ENCODE measurements at regions not wholly inside any gene's neighbourhood (a gene's known extent, or its start where the extent isn't known, plus 50 kb on each side); places are given as distances from the start of the nearest gene placed in this dataset.
A peak's percentile ranks its signal among the peaks of the same experiment; 100 is the strongest.

- 6% methylated on average over 22 of the region's 46 CpGs for WGBS
- H3K4me3 ChIP-seq = peak overlapping the region; percentile 59 to 62 (median 62)
- H3K27ac ChIP-seq (replicated peaks in 1 of 4) = peak overlapping the region; percentile 97 to 100 (median 98)
- no peaks in the 10 kb centered on the region for H3K9me3 ChIP-seq
- no peak for TF ChIP-seq EP300 (IDR thresholded peaks at IDR 0.05)
- no peak for TF ChIP-seq POLR2A (IDR thresholded peaks at IDR 0.05; ENCODE audit: low read depth)
- TF ChIP-seq, protein P1, sequence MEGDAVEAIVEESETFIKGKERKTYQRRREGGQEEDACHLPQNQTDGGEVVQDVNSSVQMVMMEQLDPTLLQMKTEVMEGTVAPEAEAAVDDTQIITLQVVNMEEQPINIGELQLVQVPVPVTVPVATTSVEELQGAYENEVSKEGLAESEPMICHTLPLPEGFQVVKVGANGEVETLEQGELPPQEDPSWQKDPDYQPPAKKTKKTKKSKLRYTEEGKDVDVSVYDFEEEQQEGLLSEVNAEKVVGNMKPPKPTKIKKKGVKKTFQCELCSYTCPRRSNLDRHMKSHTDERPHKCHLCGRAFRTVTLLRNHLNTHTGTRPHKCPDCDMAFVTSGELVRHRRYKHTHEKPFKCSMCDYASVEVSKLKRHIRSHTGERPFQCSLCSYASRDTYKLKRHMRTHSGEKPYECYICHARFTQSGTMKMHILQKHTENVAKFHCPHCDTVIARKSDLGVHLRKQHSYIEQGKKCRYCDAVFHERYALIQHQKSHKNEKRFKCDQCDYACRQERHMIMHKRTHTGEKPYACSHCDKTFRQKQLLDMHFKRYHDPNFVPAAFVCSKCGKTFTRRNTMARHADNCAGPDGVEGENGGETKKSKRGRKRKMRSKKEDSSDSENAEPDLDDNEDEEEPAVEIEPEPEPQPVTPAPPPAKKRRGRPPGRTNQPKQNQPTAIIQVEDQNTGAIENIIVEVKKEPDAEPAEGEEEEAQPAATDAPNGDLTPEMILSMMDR (IDR thresholded peaks at IDR 0.05) = no peak
- TF ChIP-seq POLR2AphosphoS5 (IDR thresholded peaks at IDR 0.05) = no peak
- DNase-seq (ENCODE audit: extremely low spot score) = no peak
- H3K4me1 ChIP-seq = peaks cover 79 to 100% (median 97%) of the 10 kb centered on the region in 4 donors
- H3K36me3 ChIP-seq = peaks cover 0 to 10% (median 4%) of the 10 kb centered on the region in 4 donors
- intact Hi-C loops (cut with DNase I) = no loop called here
- no peaks in the 10 kb centered on the region for H3K27me3 ChIP-seq
Measured at GRCh38 chr9:129487658-129488483, 133.0 kb downstream of the C9orf50 start.

- Histone ChIP-seq H3K36me3 (peaks cover 0 to 3% (median under 1%) of the 10 kb centered on the region in 4 donors), H3K9me3 (no peaks in the 10 kb centered on the region), H3K27ac (replicated peaks in 1 of 4) (peak overlapping the region; percentile 97 to 100 (median 98)), H3K4me3 (peak overlapping the region in 2 of 4 donors; percentile 61 to 62), H3K27me3 (no peaks in the 10 kb centered on the region), H3K4me1 (peaks cover 75 to 98% (median 93%) of the 10 kb centered on the region in 4 donors)
- intact Hi-C loops (cut with DNase I) = no loop called here
- DNase-seq (ENCODE audit: extremely low spot score) = no peak
- 66% methylated on average over 10 of the region's 13 CpGs for WGBS
- no peak for TF ChIP-seq POLR2A (IDR thresholded peaks at IDR 0.05; ENCODE audit: low read depth)
- peak in 1 of 2 donors; percentile 75 for TF ChIP-seq POLR2AphosphoS5 (IDR thresholded peaks at IDR 0.05)
- TF ChIP-seq, protein P1 (IDR thresholded peaks at IDR 0.05) = no peak
- peak; percentile 5 for TF ChIP-seq EP300 (IDR thresholded peaks at IDR 0.05)
Measured at GRCh38 chr9:129486756-129487657, 133.9 kb downstream of the C9orf50 start.

DNA sequence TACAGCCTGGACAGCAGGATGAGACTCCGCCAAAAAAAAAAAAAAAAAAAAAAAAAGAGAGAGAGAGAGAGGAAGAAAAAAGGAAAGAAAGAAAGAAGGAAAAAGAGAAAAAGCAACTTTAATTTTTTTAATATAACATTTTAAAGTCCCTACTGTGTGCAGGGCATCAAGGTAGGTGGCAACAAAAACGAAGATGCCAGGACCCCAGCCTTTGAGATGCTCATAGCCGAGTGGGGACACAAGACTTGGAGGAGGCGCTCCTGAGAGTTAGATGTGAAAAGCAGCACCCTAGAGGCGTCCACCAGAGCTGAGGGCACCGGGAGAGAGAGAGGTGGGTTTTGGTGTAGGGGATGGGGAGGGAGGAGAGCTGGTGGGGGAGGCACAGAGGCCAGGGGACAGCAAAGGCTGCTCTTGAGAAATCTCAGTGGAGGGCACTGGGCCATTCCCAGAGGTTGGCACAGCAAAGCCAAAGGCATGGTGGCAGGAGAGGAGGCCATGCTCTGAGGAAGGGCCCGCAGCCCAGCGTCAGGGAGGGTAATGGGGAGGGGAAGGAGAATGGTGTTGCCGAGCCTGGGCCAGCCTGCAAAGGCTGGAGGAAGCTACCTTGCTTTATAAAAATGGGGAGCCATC is 135.6 kb downstream of the C9orf50 start:
- H3K4me3 ChIP-seq = no peak overlapping the region
- H3K4me1 ChIP-seq = peaks cover 75 to 98% (median 93%) of the 10 kb centered on the region in 4 donors
- H3K9me3 ChIP-seq = no peaks in the 10 kb centered on the region
- no peaks in the 10 kb centered on the region for H3K36me3 ChIP-seq
- no peaks in the 10 kb centered on the region for H3K27me3 ChIP-seq
- DNase-seq (ENCODE audit: extremely low spot score) = no peak
- WGBS = 81% methylated on average over 9 of the region's 9 CpGs
- intact Hi-C loops (cut with DNase I) = loop anchor here (2.0 kb wide), 1 partner anchor 344 kb away; no protein-coding TSS in a partner anchor
- peak overlapping the region; percentile 97 to 100 (median 98) for H3K27ac ChIP-seq (replicated peaks in 1 of 4)
- no peak for TF ChIP-seq POLR2AphosphoS5 (IDR thresholded peaks at IDR 0.05)
- TF ChIP-seq, protein P1 (IDR thresholded peaks at IDR 0.05) = no peak
- TF ChIP-seq POLR2A (IDR thresholded peaks at IDR 0.05; ENCODE audit: low read depth) = no peak
- TF ChIP-seq EP300 (IDR thresholded peaks at IDR 0.05) = no peak

GRCh38 chr9:129484352-129485000 is 136.4 kb downstream of the C9orf50 start:
- H3K27ac ChIP-seq (replicated peaks in 1 of 4) = peak overlapping the region; percentile 97 to 100 (median 98)
- H3K27me3 ChIP-seq = no peaks in the 10 kb centered on the region
- no peak for DNase-seq (ENCODE audit: extremely low spot score)
- intact Hi-C loops (cut with DNase I) = loop anchor here (2.0 to 5.0 kb wide), 2 partner anchors 123 to 344 kb away; no protein-coding TSS in a partner anchor
- peaks cover 72 to 98% (median 93%) of the 10 kb centered on the region in 4 donors for H3K4me1 ChIP-seq
- no peaks in the 10 kb centered on the region for H3K36me3 ChIP-seq
- H3K9me3 ChIP-seq = no peaks in the 10 kb centered on the region
- WGBS = 60% methylated on average over 11 of the region's 11 CpGs
- H3K4me3 ChIP-seq = peak overlapping the region; percentile 61 to 77 (median 66)
- TF ChIP-seq EP300 (IDR thresholded peaks at IDR 0.05) = no peak
- TF ChIP-seq POLR2A (IDR thresholded peaks at IDR 0.05; ENCODE audit: low read depth) = no peak
- no peak for TF ChIP-seq POLR2AphosphoS5 (IDR thresholded peaks at IDR 0.05)
- TF ChIP-seq, protein P1 (IDR thresholded peaks at IDR 0.05) = no peak

Data from esophagus muscularis mucosa (tissue), 4 donors.